Fibroblast of lung (primary cell): ENCODE measurements at regions not wholly inside any gene's neighbourhood (a gene's known extent, or its start where the extent isn't known, plus 50 kb on each side); places are given as distances from the start of the nearest gene placed in this dataset.

Experiments used
- EZH2 ChIP-seq: IDR thresholded peaks from 2 replicates; pipeline ENCODE4 v1.5.1; 2012; ENCODE audit warnings: low read length, control low read depth, mild to moderate bottlenecking; ENCODE audit errors: missing control alignments
- TF ChIP-seq, protein P1 (sequence below), 2 donors: IDR thresholded peaks in 1 of 2; conservative IDR thresholded peaks in 1 of 2; 1 replicate in 1 of 2; 2 replicates in 1 of 2; pipeline ENCODE4 v1.5.1; 2011 to 2012; ENCODE audit warnings: low read length in 2 of 2, control low read depth in 1 of 2, inconsistent platforms in 1 of 2, low read depth in 1 of 2, mild to moderate bottlenecking in 1 of 2

DNA sequence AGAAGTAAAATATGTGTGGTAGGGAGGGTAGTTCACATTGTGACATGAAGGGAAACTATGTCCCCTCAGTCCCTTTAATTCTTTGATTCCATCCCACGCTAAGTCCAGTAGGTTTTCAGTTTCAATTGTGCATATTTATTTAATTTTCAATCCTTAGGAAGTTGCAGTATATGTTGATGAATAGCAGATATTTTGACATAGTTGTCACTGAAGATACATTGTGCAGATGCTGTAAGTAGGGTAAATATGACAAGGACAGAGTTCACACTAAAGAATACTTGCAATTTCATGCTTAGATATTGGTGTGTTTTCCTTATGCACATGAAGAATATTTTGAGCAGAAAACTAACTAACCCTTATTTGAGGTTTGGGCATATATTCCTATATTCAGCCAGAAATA lies 595.4 kb upstream of the MIR17HG start:
- TF ChIP-seq, protein P1, sequence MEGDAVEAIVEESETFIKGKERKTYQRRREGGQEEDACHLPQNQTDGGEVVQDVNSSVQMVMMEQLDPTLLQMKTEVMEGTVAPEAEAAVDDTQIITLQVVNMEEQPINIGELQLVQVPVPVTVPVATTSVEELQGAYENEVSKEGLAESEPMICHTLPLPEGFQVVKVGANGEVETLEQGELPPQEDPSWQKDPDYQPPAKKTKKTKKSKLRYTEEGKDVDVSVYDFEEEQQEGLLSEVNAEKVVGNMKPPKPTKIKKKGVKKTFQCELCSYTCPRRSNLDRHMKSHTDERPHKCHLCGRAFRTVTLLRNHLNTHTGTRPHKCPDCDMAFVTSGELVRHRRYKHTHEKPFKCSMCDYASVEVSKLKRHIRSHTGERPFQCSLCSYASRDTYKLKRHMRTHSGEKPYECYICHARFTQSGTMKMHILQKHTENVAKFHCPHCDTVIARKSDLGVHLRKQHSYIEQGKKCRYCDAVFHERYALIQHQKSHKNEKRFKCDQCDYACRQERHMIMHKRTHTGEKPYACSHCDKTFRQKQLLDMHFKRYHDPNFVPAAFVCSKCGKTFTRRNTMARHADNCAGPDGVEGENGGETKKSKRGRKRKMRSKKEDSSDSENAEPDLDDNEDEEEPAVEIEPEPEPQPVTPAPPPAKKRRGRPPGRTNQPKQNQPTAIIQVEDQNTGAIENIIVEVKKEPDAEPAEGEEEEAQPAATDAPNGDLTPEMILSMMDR (conservative IDR thresholded peaks at IDR 0.05 in 1 of 2, IDR thresholded peaks at IDR 0.05 in 1 of 2; ENCODE audit: low read depth in 1 of 2, low read length in 2 of 2), result no peak
- TF ChIP-seq EZH2, result no peak
